A673 (cell line): ENCODE measurements at regions not wholly inside any gene's neighbourhood (a gene's known extent, or its start where the extent isn't known, plus 50 kb on each side); places are given as distances from the start of the nearest gene placed in this dataset.

ENCODE experiments used
- BruUV-seq: library from RNA; stranded (reverse); fragments of 400-500 nt; replicated peaks from 2 replicates; lab custom pipeline; 2021; lab: Mats Ljungman, UMichigan
- CTCF ChIA-PET: fragments of 300-600 bp; sonication (Branson Sonifier 250); formaldehyde crosslinking; loops from one replicate; lab custom pipeline; 2022; ENCODE audit warnings: antibody characterized with exemption; lab: Charles Lee
- POLR2A ChIA-PET: fragments of 300-600 bp; sonication (Branson Sonifier 250); formaldehyde crosslinking; loops from one replicate; lab custom pipeline; 2022; ENCODE audit warnings: antibody characterized with exemption; ENCODE audit not compliant: low non-redundant PET; lab: Charles Lee
- DNase-seq: peaks from one replicate; pipeline ENCODE4 v3.0.0-alpha.2; 2015; ENCODE audit warnings: low spot score
- H3K27ac ChIP-seq: fragments of 200-600 bp; sonication (generic); 2 replicates; pipeline ENCODE4 v1.5.1; 2016; ENCODE audit warnings: mixed run types, low read depth, mild to moderate bottlenecking, mixed read lengths, antibody characterized with exemption, low read length; ENCODE audit not compliant: poor library complexity, severe bottlenecking
- H3K27me3 ChIP-seq: fragments of 200-600 bp; sonication (generic); replicated peaks from 2 replicates; pipeline ENCODE4 v1.6.1; 2017; ENCODE audit warnings: mixed run types, low read depth, mild to moderate bottlenecking, mixed read lengths, antibody characterized with exemption, low read length; ENCODE audit not compliant: insufficient read depth, poor library complexity
- H3K36me3 ChIP-seq: fragments of 200-600 bp; sonication (generic); 2 replicates; pipeline ENCODE4 v1.6.1; 2016; ENCODE audit warnings: mixed run types, mild to moderate bottlenecking, mixed read lengths, antibody characterized with exemption, low read length; ENCODE audit not compliant: insufficient read depth, poor library complexity, severe bottlenecking
- H3K4me1 ChIP-seq: fragments of 200-600 bp; sonication (generic); 2 replicates; pipeline ENCODE4 v1.6.1; 2017; ENCODE audit warnings: mixed run types, mild to moderate bottlenecking, mixed read lengths, antibody characterized with exemption, low read length; ENCODE audit not compliant: insufficient read depth, poor library complexity, severe bottlenecking
- H3K4me3 ChIP-seq: fragments of 200-600 bp; sonication (generic); 2 replicates; pipeline ENCODE4 v1.5.1; 2016; ENCODE audit warnings: low read depth, mixed run types, mild to moderate bottlenecking, mixed read lengths, low read length; ENCODE audit not compliant: poor library complexity, severe bottlenecking
- H3K9me3 ChIP-seq: fragments of 200-600 bp; sonication (generic); 2 replicates; pipeline ENCODE4 v1.6.1; 2016; ENCODE audit warnings: mixed run types, low read depth, mild to moderate bottlenecking, mixed read lengths, antibody characterized with exemption, low read length; ENCODE audit not compliant: poor library complexity, severe bottlenecking
- CTCF ChIP-seq: fragments of 300-800, 200-600 bp; sonication (generic); conservative IDR thresholded peaks from 2 replicates; pipeline ENCODE4 v1.5.1; 2017; ENCODE audit warnings: low read depth, mild to moderate bottlenecking, antibody characterized with exemption, low read length, moderate library complexity, mixed read lengths
- EZH2 ChIP-seq: fragments of 200-600 bp; sonication (generic); IDR thresholded peaks from 2 replicates; pipeline ENCODE4 v1.6.1; 2017; ENCODE audit warnings: borderline replicate concordance, low read depth, mild to moderate bottlenecking, mixed read lengths, antibody characterized with exemption, low read length; ENCODE audit not compliant: poor library complexity, severe bottlenecking
- intact Hi-C: fragments of 100-400 bp; cut with micrococcal nuclease; formaldehyde crosslinking; loops from one replicate; pipeline ENCODE4 v1.10.0; 2022; ENCODE audit not compliant: unreplicated experiment

DNA sequence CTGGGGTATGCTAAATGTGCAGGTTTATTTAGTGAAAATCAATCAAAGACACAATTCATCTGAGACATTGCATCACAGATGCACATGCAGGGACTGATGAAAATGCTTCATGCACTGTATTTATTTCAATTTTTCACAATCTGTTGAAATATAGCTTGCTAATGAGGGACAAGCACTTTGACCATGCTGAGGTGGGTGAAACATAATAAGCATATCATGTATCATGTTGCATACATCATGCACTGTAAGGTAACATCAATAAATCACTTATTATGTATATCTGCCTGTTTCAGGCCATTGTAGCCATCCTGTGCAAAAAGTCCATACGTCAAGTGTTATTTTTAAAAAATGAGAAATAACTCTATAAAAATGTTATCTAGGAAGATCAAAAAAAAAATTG lies 426.9 kb upstream of the PCDH15 start:
- DNase-seq: no peak
- intact Hi-C loops: no loop called here
- Histone ChIP-seq H3K36me3 (no peaks in the 10 kb centered on the region), H3K4me1 (no peaks in the 10 kb centered on the region), H3K27me3 (no peaks in the 10 kb centered on the region), H3K27ac (no peak overlapping the region), H3K4me3 (no peak overlapping the region), H3K9me3 (no peaks in the 10 kb centered on the region)
- no TSS peak for BruUV-seq
- TF ChIP-seq EZH2 (no peak), CTCF (no peak)
- POLR2A ChIA-PET: no interaction called here
- CTCF ChIA-PET: no interaction called here

DNA sequence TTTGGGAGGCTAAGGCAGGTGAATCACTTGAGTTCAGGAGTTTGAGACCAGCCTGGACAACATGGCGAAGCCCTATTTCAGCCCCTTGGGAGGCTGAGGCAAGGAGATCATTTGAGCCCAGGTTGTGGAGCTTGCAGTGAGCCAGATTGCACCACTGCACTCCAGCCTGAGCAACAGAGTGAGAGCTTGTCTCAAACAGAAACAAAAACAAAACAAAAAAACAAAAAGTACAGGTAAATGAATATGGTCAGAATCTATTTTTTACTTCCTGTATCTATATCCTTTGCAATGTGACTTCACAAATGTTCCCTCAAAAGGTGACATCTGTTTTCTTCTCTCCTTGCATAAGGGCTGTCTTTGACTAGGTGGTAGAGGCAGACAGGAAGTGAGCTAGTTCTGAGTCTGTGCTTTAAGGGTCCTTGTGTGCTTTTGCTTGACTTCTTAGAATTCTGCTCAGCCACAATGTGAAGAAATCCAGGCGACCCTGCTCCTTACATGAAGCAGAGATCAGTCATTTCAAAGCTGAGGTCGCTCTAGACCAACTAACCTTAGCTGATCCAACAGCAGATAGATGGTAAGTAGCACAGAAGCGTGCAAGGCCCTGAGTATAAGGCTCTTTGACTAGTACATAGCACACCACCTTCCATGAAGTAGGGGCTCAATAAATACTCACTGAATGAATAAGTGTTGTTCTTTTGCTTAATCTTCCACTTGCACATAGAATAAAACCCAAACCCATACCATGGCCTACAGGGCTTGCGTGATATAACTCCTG lies 423.2 kb upstream of the PCDH15 start:
- CTCF ChIA-PET: no interaction called here
- no peaks in the 10 kb centered on the region for H3K4me1 ChIP-seq
- H3K27ac ChIP-seq: no peak overlapping the region
- no peak for DNase-seq
- H3K36me3 ChIP-seq: no peaks in the 10 kb centered on the region
- POLR2A ChIA-PET: no interaction called here
- no TSS peak for BruUV-seq
- intact Hi-C loops: no loop called here
- H3K4me3 ChIP-seq: no peak overlapping the region
- no peaks in the 10 kb centered on the region for H3K27me3 ChIP-seq
- H3K9me3 ChIP-seq: no peaks in the 10 kb centered on the region
- TF ChIP-seq EZH2: no peak
- TF ChIP-seq CTCF: no peak

GRCh38 chr10:55223352-55223751 lies 422.3 kb upstream of the PCDH15 start:
- BruUV-seq: no TSS peak
- H3K4me3 ChIP-seq: no peak overlapping the region
- intact Hi-C loops: no loop called here
- no peak for DNase-seq
- no peak overlapping the region for H3K27ac ChIP-seq
- CTCF ChIA-PET: no interaction called here
- no peaks in the 10 kb centered on the region for H3K27me3 ChIP-seq
- no peak for TF ChIP-seq CTCF
- TF ChIP-seq EZH2: no peak
- POLR2A ChIA-PET: no interaction called here
- H3K36me3 ChIP-seq: no peaks in the 10 kb centered on the region
- H3K4me1 ChIP-seq: no peaks in the 10 kb centered on the region
- H3K9me3 ChIP-seq: no peaks in the 10 kb centered on the region
